ENCODE measurements at regions not wholly inside any gene's neighbourhood (a gene's known extent, or its start where the extent isn't known, plus 50 kb on each side); places are given as distances from the start of the nearest gene placed in this dataset.

DNA sequence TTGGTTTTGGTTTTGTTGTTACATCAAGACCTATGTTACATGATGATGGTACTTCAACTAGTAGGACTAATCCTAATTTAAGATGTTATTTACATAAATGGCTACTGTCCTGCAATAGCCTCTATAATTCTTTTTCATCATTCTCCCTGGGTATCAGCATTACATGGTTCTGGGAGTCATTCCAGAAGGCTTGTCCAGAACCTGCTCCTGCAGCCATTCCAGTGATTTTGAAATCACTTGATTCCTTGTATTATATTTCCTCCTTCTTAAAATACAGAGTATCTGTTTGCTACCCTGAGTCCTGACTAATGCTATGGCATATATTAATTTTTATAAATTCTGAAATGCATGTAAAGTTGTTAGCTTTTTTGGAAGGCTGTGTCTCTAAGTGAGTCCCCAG lies 400.5 kb upstream of the MEIS1 start:
- TF ChIP-seq, protein P1, sequence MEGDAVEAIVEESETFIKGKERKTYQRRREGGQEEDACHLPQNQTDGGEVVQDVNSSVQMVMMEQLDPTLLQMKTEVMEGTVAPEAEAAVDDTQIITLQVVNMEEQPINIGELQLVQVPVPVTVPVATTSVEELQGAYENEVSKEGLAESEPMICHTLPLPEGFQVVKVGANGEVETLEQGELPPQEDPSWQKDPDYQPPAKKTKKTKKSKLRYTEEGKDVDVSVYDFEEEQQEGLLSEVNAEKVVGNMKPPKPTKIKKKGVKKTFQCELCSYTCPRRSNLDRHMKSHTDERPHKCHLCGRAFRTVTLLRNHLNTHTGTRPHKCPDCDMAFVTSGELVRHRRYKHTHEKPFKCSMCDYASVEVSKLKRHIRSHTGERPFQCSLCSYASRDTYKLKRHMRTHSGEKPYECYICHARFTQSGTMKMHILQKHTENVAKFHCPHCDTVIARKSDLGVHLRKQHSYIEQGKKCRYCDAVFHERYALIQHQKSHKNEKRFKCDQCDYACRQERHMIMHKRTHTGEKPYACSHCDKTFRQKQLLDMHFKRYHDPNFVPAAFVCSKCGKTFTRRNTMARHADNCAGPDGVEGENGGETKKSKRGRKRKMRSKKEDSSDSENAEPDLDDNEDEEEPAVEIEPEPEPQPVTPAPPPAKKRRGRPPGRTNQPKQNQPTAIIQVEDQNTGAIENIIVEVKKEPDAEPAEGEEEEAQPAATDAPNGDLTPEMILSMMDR (IDR thresholded peaks at IDR 0.05; ENCODE audit: insufficient read depth, low read length) = no peak
- TF ChIP-seq GABPA (IDR thresholded peaks at IDR 0.05; ENCODE audit: low read depth) (no peak), SPI1 (IDR thresholded peaks at IDR 0.05; ENCODE audit: borderline replicate concordance, low read depth) (no peak), POLR2AphosphoS5 (IDR thresholded peaks at IDR 0.05; ENCODE audit: low read depth) (no peak)
- TF ChIP-seq, protein P2, sequence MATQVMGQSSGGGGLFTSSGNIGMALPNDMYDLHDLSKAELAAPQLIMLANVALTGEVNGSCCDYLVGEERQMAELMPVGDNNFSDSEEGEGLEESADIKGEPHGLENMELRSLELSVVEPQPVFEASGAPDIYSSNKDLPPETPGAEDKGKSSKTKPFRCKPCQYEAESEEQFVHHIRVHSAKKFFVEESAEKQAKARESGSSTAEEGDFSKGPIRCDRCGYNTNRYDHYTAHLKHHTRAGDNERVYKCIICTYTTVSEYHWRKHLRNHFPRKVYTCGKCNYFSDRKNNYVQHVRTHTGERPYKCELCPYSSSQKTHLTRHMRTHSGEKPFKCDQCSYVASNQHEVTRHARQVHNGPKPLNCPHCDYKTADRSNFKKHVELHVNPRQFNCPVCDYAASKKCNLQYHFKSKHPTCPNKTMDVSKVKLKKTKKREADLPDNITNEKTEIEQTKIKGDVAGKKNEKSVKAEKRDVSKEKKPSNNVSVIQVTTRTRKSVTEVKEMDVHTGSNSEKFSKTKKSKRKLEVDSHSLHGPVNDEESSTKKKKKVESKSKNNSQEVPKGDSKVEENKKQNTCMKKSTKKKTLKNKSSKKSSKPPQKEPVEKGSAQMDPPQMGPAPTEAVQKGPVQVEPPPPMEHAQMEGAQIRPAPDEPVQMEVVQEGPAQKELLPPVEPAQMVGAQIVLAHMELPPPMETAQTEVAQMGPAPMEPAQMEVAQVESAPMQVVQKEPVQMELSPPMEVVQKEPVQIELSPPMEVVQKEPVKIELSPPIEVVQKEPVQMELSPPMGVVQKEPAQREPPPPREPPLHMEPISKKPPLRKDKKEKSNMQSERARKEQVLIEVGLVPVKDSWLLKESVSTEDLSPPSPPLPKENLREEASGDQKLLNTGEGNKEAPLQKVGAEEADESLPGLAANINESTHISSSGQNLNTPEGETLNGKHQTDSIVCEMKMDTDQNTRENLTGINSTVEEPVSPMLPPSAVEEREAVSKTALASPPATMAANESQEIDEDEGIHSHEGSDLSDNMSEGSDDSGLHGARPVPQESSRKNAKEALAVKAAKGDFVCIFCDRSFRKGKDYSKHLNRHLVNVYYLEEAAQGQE (IDR thresholded peaks at IDR 0.05; ENCODE audit: insufficient replicate concordance, low read depth) = no peak

Data from HL-60 (cell line).